HepG2 (cell line): ENCODE measurements at regions not wholly inside any gene's neighbourhood (a gene's known extent, or its start where the extent isn't known, plus 50 kb on each side); places are given as distances from the start of the nearest gene placed in this dataset.

Experiments
- ATAC-seq: fragments of 200-7000 bp; cut with Tn5 transposase; 3 replicates; pipeline ENCODE4 v1.9.1; 2020; ENCODE audit warnings: mild to moderate bottlenecking, moderate library complexity
- BruUV-seq: library from RNA; stranded (reverse); fragments of 400-500 nt; replicated peaks from 2 replicates; lab custom pipeline; 2021; lab: Mats Ljungman, UMichigan
- CTCF ChIA-PET: fragments of 300-600 bp; formaldehyde crosslinking; extraction: SDS; loops from one replicate; lab custom pipeline; 2021; ENCODE audit warnings: low total read pairs, inconsistent platforms, low intra/inter-chr PET ratio; lab: Yijun Ruan, JAX
- POLR2A ChIA-PET: fragments of 350-600 bp; sonication (Branson Sonifier 250); formaldehyde crosslinking; loops from one replicate; lab custom pipeline; 2020; ENCODE audit warnings: antibody characterized with exemption, inconsistent platforms; lab: Yijun Ruan, JAX
- DNase-seq: peaks from one replicate; pipeline ENCODE4 v3.0.0-alpha.2; 2015; ENCODE audit warnings: low spot score
- FAIRE-seq: peaks from 3 replicates; lab custom pipeline; 2011; peaks lifted over from hg19 to GRCh38; lab: Jason Lieb, UNC
- H2AFZ ChIP-seq: one replicate; pipeline ENCODE4 v1.6.1; 2011; ENCODE audit warnings: low read length, inconsistent platforms
- H3K27ac ChIP-seq: fragments of 300-600 bp; 3 replicates; pipeline ENCODE4 v1.8.0; 2011; ENCODE audit warnings: mixed run types, mild to moderate bottlenecking, mixed read lengths, low read length, inconsistent platforms; ENCODE audit not compliant: insufficient read depth; ENCODE audit errors: extremely low read length
- H3K27me3 ChIP-seq, 2 experiments: fragments of 200-600 bp in 1 of 2; 2 replicates in 1 of 2; 3 replicates in 1 of 2; pipeline versions ENCODE4 v1.6.0 to v1.8.0; 2011; ENCODE audit warnings: low read length in 2 of 2, mild to moderate bottlenecking in 2 of 2, moderate library complexity in 2 of 2, inconsistent platforms in 1 of 2; ENCODE audit not compliant: insufficient read depth in 2 of 2, control insufficient read depth in 1 of 2
- H3K36me3 ChIP-seq, 2 experiments: fragments of 200-600 bp in 1 of 2; replicated peaks in 1 of 2; 2 replicates in 1 of 2; 3 replicates in 1 of 2; pipeline versions ENCODE4 v1.5.1 to v1.8.0; 2011; ENCODE audit warnings: low read length in 2 of 2, inconsistent platforms in 1 of 2; ENCODE audit not compliant: insufficient read depth in 2 of 2, control insufficient read depth in 1 of 2
- H3K4me1 ChIP-seq: 2 replicates; pipeline ENCODE4 v1.5.1; 2012; ENCODE audit warnings: low read length, inconsistent platforms; ENCODE audit not compliant: insufficient read depth
- H3K4me2 ChIP-seq: 2 replicates; pipeline ENCODE4 v1.6.0; 2011; ENCODE audit warnings: low read depth, low read length, inconsistent platforms
- H3K4me3 ChIP-seq, 3 experiments: fragments of 200-600 bp in 1 of 3; sonication (generic), shearing (Covaris generic) in 1 of 3; replicated peaks in 1 of 3; 2 replicates each; pipeline ENCODE4 v1.5.1; 2011 to 2016; ENCODE audit warnings: low read length in 3 of 3, inconsistent platforms in 2 of 3, low read depth in 2 of 3, mild to moderate bottlenecking in 2 of 3, control low read depth in 1 of 3, mixed read lengths in 1 of 3; ENCODE audit not compliant: insufficient read depth in 1 of 3
- H3K79me2 ChIP-seq: one replicate; pipeline ENCODE4 v1.6.1; 2011; ENCODE audit warnings: low read length, inconsistent platforms; ENCODE audit not compliant: insufficient read depth
- H3K9ac ChIP-seq: 2 replicates; pipeline ENCODE4 v1.6.0; 2011; ENCODE audit warnings: mild to moderate bottlenecking, low read depth, low read length, inconsistent platforms; ENCODE audit not compliant: insufficient read depth
- H3K9me3 ChIP-seq: 2 replicates; pipeline ENCODE4 v1.5.1; 2012; ENCODE audit warnings: mild to moderate bottlenecking, low read length
- H4K20me1 ChIP-seq: 2 replicates; pipeline ENCODE4 v1.6.0; 2011; ENCODE audit warnings: inconsistent platforms, mild to moderate bottlenecking, low read length, moderate library complexity; ENCODE audit not compliant: insufficient read depth
- ZNF24 ChIP-seq: fragments of 450-650 bp; IDR thresholded peaks from 2 replicates; pipeline ENCODE4 v1.6.1; 2017; ENCODE audit warnings: antibody characterized with exemption, mild to moderate bottlenecking
- ZNF563 ChIP-seq: sonication (generic); formaldehyde crosslinking; IDR thresholded peaks from 2 replicates; pipeline ENCODE4 v1.8.0; 2022; ENCODE audit warnings: mild to moderate bottlenecking, moderate library complexity, missing genetic modification reagents
- ZNF75D ChIP-seq: sonication (generic); formaldehyde crosslinking; IDR thresholded peaks from 2 replicates; pipeline ENCODE4 v1.8.1; 2023; ENCODE audit warnings: missing genetic modification reagents, mild to moderate bottlenecking, borderline replicate concordance
- WGBS: methylation state at CpG from one replicate; pipeline ENCODE4 v1.1.6; 2017; ENCODE audit warnings: low lambda C conversion rate; 5-methylcytosine and 5-hydroxymethylcytosine counted together
- in situ Hi-C: cut with HindIII; loops from 2 replicates; pipeline ENCODE4 v1.10.0; 2017; ENCODE audit warnings: low pct_unique_long_range_greater_than_20kb; ENCODE audit not compliant: extremely low pct_ligation_motif_present
- intact Hi-C: fragments of 100-400 bp; cut with micrococcal nuclease; formaldehyde crosslinking; loops from one replicate; pipeline ENCODE4 v1.10.0; 2022; ENCODE audit not compliant: unreplicated experiment
- TF ChIP-seq, protein P1 (sequence below): sonication (generic); formaldehyde crosslinking; IDR thresholded peaks from 2 replicates; pipeline ENCODE4 v1.5.0; 2020; ENCODE audit warnings: mild to moderate bottlenecking, missing genetic modification reagents
- TF ChIP-seq, protein P2 (sequence below): sonication (generic); formaldehyde crosslinking; IDR thresholded peaks from 2 replicates; pipeline ENCODE4 v1.8.0; 2022; ENCODE audit warnings: mild to moderate bottlenecking, missing genetic modification reagents, moderate library complexity
- TF ChIP-seq, protein P3 (sequence below): sonication (generic); formaldehyde crosslinking; IDR thresholded peaks from 2 replicates; pipeline ENCODE4 v1.4.0; 2020; ENCODE audit warnings: mild to moderate bottlenecking, missing genetic modification reagents
- TF ChIP-seq, protein P4 (sequence below): sonication (generic); formaldehyde crosslinking; IDR thresholded peaks from 2 replicates; pipeline ENCODE4 v1.4.0; 2020; ENCODE audit warnings: missing genetic modification reagents, borderline replicate concordance

DNA sequence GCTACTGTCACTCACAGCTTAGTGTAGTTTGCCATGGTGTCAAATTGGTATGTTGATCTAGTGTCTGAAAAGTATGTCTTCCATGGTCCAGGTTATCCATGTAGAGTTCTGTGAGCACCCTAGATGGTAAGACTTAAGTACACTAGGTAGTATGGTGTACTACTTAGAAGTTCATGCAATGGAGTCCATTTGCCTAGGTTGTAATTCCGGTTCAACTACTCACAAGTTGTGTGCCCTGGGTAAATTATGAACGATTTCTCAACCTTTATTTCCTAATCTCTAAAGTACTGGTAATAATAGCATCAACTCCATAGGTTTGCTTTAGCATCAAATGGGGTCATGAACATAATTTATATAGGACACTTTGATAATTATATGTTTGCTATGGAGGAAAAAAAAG lies 666.2 kb upstream of the CELF2 start:
- Histone ChIP-seq H3K27me3 (no peaks in the 10 kb centered on the region), H3K4me3 (no peak overlapping the region), H3K4me1 (no peaks in the 10 kb centered on the region), H2AFZ (no peak overlapping the region), H3K4me2 (no peak overlapping the region), H3K9ac (no peak overlapping the region), H3K79me2 (no peaks in the 10 kb centered on the region), H3K9me3 (peaks cover 83% of the 10 kb centered on the region), H3K36me3 (no peaks in the 10 kb centered on the region), H3K27ac (no peak overlapping the region), H4K20me1 (no peaks in the 10 kb centered on the region)
- ChIA-PET CTCF (no interaction called here), POLR2A (no interaction called here)
- WGBS, result 0% methylated on average over 2 of the region's 2 CpGs
- ATAC-seq, result no peak
- DNase-seq, result no peak
- TF ChIP-seq, protein P1, sequence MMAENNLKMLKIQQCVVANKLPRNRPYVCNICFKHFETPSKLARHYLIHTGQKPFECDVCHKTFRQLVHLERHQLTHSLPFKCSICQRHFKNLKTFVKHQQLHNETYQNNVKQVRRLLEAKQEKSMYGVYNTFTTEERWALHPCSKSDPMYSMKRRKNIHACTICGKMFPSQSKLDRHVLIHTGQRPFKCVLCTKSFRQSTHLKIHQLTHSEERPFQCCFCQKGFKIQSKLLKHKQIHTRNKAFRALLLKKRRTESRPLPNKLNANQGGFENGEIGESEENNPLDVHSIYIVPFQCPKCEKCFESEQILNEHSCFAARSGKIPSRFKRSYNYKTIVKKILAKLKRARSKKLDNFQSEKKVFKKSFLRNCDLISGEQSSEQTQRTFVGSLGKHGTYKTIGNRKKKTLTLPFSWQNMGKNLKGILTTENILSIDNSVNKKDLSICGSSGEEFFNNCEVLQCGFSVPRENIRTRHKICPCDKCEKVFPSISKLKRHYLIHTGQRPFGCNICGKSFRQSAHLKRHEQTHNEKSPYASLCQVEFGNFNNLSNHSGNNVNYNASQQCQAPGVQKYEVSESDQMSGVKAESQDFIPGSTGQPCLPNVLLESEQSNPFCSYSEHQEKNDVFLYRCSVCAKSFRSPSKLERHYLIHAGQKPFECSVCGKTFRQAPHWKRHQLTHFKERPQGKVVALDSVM (CRISPR knock-in tag), result no peak
- TF ChIP-seq ZNF563 (CRISPR knock-in tag) (no peak), ZNF24 (no peak), ZNF75D (CRISPR knock-in tag) (no peak)
- TF ChIP-seq, protein P2, sequence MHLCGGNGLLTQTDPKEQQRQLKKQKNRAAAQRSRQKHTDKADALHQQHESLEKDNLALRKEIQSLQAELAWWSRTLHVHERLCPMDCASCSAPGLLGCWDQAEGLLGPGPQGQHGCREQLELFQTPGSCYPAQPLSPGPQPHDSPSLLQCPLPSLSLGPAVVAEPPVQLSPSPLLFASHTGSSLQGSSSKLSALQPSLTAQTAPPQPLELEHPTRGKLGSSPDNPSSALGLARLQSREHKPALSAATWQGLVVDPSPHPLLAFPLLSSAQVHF (CRISPR knock-in tag), result no peak
- TF ChIP-seq, protein P3, sequence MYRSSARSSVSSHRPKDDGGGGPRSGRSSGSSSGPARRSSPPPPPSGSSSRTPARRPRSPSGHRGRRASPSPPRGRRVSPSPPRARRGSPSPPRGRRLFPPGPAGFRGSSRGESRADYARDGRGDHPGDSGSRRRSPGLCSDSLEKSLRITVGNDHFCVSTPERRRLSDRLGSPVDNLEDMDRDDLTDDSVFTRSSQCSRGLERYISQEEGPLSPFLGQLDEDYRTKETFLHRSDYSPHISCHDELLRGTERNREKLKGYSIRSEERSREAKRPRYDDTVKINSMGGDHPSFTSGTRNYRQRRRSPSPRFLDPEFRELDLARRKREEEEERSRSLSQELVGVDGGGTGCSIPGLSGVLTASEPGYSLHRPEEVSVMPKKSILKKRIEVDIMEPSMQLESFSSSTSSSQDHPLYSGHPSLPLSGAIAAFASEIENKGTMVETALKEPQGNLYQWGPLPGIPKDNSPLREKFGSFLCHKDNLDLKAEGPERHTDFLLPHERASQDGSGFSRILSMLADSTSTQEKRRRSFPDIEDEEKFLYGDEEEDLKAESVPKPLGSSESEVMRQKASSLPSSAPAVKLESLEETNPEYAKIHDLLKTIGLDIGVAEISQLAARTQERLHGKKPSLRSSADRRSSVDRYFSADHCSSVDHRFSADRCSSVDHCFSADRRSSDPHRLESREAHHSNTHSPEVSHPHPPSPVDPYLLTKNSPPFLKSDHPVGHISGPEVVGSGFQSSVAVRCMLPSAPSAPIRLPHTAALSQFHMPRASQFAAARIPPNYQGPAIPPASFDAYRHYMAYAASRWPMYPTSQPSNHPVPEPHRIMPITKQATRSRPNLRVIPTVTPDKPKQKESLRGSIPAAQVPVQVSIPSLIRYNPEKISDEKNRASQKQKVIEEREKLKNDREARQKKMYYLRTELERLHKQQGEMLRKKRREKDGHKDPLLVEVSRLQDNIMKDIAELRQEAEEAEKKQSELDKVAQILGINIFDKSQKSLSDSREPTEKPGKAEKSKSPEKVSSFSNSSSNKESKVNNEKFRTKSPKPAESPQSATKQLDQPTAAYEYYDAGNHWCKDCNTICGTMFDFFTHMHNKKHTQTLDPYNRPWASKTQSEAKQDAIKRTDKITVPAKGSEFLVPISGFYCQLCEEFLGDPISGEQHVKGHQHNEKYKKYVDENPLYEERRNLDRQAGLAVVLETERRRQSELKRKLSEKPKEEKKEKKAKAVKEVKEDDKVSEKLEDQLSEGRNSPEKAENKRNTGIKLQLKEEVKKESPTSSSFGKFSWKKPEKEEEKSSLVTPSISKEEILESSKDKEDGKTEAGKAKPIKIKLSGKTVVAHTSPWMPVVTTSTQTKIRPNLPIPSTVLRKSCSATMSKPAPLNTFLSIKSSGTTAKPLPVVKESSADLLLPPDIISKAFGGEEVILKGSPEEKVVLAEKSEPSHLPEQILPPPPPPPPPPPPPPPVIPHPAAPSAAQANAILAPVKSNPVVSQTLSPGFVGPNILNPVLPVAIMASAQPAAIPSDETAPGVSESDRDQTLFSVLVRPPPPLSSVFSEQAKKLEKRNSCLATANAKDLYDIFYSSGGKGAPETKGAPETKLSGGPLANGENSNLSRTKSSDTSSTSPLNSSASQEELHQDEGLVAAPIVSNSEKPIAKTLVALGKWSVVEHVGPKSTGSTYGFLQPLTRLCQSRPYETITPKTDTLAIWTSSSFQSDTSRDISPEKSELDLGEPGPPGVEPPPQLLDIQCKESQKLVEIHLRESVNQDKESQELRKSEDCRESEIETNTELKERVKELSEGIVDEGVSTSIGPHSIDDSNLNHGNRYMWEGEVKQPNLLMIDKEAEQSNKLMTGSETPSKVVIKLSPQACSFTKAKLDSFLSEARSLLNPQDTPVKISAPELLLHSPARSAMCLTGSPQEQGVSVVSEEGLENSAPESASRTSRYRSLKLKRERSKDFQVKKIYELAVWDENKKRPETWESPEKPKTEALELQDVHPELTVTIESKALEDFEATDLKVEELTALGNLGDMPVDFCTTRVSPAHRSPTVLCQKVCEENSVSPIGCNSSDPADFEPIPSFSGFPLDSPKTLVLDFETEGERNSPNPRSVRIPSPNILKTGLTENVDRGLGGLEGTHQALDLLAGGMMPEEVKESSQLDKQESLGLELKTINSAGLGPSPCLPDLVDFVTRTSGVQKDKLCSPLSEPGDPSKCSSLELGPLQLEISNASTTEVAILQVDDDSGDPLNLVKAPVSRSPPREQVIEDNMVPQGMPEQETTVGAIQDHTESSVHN, result no peak
- TF ChIP-seq, protein P4, sequence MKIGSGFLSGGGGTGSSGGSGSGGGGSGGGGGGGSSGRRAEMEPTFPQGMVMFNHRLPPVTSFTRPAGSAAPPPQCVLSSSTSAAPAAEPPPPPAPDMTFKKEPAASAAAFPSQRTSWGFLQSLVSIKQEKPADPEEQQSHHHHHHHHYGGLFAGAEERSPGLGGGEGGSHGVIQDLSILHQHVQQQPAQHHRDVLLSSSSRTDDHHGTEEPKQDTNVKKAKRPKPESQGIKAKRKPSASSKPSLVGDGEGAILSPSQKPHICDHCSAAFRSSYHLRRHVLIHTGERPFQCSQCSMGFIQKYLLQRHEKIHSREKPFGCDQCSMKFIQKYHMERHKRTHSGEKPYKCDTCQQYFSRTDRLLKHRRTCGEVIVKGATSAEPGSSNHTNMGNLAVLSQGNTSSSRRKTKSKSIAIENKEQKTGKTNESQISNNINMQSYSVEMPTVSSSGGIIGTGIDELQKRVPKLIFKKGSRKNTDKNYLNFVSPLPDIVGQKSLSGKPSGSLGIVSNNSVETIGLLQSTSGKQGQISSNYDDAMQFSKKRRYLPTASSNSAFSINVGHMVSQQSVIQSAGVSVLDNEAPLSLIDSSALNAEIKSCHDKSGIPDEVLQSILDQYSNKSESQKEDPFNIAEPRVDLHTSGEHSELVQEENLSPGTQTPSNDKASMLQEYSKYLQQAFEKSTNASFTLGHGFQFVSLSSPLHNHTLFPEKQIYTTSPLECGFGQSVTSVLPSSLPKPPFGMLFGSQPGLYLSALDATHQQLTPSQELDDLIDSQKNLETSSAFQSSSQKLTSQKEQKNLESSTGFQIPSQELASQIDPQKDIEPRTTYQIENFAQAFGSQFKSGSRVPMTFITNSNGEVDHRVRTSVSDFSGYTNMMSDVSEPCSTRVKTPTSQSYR (CRISPR knock-in tag), result no peak
- intact Hi-C loops (no loop called here), in situ Hi-C loops (no loop called here)
- FAIRE-seq, result no peak
- no TSS peak for BruUV-seq
